Body of pancreas (tissue), 4 donors: ENCODE measurements at regions not wholly inside any gene's neighbourhood (a gene's known extent, or its start where the extent isn't known, plus 50 kb on each side); places are given as distances from the start of the nearest gene placed in this dataset.

ENCODE experiments used
- ATAC-seq: fragments of 150-250 bp; one replicate; pipeline ENCODE4 v1.9.1; 2016
- DNase-seq, 4 donors: peaks; one replicate each; pipeline ENCODE4 v3.0.0-alpha.2; 2019
- H3K27ac ChIP-seq, 4 donors: fragments of 200-600 bp; sonication (generic); 1 replicate in 3 of 4; 2 replicates in 1 of 4; pipeline versions ENCODE4 v1.5.1 to v1.6.1; 2016 to 2019; ENCODE audit warnings: mild to moderate bottlenecking in 1 of 4, mixed read lengths in 1 of 4, moderate library complexity in 1 of 4
- H3K27me3 ChIP-seq, 2 donors: fragments of 200-600 bp; sonication (generic); one replicate each; pipeline ENCODE4 v1.6.0; 2016; ENCODE audit warnings: mild to moderate bottlenecking in 1 of 2
- H3K36me3 ChIP-seq, 2 donors: fragments of 200-600 bp; sonication (generic); replicated peaks in 1 of 2; 2 replicates each; pipeline ENCODE4 v1.5.1; 2016; ENCODE audit warnings: low read depth in 2 of 2; ENCODE audit not compliant: insufficient read depth in 1 of 2
- H3K4me1 ChIP-seq: fragments of 200-600 bp; sonication (generic); one replicate; pipeline ENCODE4 v1.6.0; 2016
- H3K4me3 ChIP-seq, 2 donors: fragments of 200-600 bp; sonication (generic); 1 replicate in 1 of 2; 2 replicates in 1 of 2; pipeline ENCODE4 v1.5.1; 2016 to 2019
- H3K9me3 ChIP-seq, 3 donors: fragments of 200-600 bp; sonication (generic); 1 replicate in 2 of 3; 2 replicates in 1 of 3; pipeline ENCODE4 v1.5.1; 2016
- POLR2A ChIP-seq, 3 donors: fragments of 450-650 bp; IDR thresholded peaks; one replicate each; pipeline ENCODE4 v1.6.1; 2016; ENCODE audit warnings: antibody characterized with exemption in 3 of 3, mild to moderate bottlenecking in 2 of 3
- whole genome bisulfite sequencing, 2 donors: methylation state at CpG; one replicate each; pipeline ENCODE4 v1.1.5; 2017; 5-methylcytosine and 5-hydroxymethylcytosine counted together
- intact Hi-C: fragments of 100-400 bp; cut with DNase I; formaldehyde crosslinking; loops from one replicate; pipeline ENCODE4 v1.15.1; 2023
- TF ChIP-seq, protein P1 (sequence below), 7 experiments: fragments of 450-650 bp in 4 of 7; fragments of 200-600 bp in 3 of 7; sonication (generic) in 3 of 7; IDR thresholded peaks; one replicate each; pipeline ENCODE4 v1.5.1; 2016 to 2019; ENCODE audit warnings: antibody characterized with exemption in 7 of 7

DNA sequence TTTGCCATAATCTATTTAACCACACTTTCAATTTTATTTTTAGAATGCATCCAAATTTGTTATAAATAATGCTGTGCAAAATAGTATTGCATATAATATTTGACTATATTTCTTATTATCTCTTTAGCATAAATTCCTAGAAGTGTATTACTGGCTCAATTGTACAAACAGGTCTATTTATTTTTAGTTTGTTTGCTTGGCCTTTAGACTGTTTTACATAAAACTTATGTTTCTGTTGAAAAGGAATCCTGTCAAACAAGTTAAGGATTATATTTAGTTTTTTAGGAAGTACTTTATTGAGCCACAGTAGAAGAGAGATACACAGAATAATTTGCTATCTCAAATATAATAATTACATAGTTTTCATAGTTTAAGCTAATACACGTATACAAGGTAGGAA lies 413.8 kb downstream of the GBA3 start:
- DNase-seq (no peak), ATAC-seq (no peak)
- intact Hi-C loops = no loop called here
- Histone ChIP-seq H3K27ac (no peak overlapping the region), H3K27me3 (no peaks in the 10 kb centered on the region), H3K36me3 (no peaks in the 10 kb centered on the region), H3K4me3 (no peak overlapping the region), H3K9me3 (no peaks in the 10 kb centered on the region), H3K4me1 (no peaks in the 10 kb centered on the region)
- WGBS, 2 donors = 12 to 23% methylated on average over 1 of the region's 1 CpG
- no peak for TF ChIP-seq POLR2A (IDR thresholded peaks at IDR 0.05)
- TF ChIP-seq, protein P1, sequence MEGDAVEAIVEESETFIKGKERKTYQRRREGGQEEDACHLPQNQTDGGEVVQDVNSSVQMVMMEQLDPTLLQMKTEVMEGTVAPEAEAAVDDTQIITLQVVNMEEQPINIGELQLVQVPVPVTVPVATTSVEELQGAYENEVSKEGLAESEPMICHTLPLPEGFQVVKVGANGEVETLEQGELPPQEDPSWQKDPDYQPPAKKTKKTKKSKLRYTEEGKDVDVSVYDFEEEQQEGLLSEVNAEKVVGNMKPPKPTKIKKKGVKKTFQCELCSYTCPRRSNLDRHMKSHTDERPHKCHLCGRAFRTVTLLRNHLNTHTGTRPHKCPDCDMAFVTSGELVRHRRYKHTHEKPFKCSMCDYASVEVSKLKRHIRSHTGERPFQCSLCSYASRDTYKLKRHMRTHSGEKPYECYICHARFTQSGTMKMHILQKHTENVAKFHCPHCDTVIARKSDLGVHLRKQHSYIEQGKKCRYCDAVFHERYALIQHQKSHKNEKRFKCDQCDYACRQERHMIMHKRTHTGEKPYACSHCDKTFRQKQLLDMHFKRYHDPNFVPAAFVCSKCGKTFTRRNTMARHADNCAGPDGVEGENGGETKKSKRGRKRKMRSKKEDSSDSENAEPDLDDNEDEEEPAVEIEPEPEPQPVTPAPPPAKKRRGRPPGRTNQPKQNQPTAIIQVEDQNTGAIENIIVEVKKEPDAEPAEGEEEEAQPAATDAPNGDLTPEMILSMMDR (IDR thresholded peaks at IDR 0.05) = no peak

DNA sequence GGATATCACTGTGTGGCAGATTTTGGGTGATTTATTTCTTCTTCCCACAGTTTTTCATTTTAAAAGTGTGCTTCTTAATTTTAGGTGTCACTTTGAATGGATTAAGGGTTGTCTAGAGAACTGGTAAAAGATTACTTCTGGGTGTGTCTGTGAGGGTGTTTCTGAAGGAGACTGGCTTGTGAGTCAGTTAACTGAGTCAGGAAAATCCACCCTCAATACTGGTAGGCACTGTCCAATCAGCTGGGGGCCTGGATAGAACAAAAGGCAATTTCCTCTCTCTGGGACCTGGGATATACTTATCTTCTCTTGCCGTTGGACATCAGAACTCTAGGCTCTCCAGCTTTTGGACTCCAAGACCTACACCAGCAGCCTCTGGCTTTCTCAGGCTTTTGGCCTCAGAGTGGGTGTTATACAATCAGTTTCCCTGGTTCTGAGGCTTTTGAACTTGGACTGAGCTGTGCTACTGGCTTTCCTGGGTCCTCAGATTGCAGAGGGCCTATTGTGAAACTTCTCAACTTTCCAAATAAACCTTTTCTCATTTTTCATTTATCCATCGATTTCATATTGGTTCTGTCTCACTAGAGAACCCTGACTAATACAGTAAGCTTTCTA lies 413.1 kb downstream of the GBA3 start:
- WGBS, 2 donors = 54 to 80% methylated on average over 2 of the region's 2 CpGs
- DNase-seq (no peak), ATAC-seq (no peak)
- TF ChIP-seq, protein P1 (IDR thresholded peaks at IDR 0.05) = no peak
- no peak for TF ChIP-seq POLR2A (IDR thresholded peaks at IDR 0.05)
- no peak overlapping the region for H3K4me3 ChIP-seq
- H3K4me1 ChIP-seq = no peaks in the 10 kb centered on the region
- intact Hi-C loops = no loop called here
- no peaks in the 10 kb centered on the region for H3K9me3 ChIP-seq
- no peak overlapping the region for H3K27ac ChIP-seq
- no peaks in the 10 kb centered on the region for H3K36me3 ChIP-seq
- H3K27me3 ChIP-seq = no peaks in the 10 kb centered on the region

DNA sequence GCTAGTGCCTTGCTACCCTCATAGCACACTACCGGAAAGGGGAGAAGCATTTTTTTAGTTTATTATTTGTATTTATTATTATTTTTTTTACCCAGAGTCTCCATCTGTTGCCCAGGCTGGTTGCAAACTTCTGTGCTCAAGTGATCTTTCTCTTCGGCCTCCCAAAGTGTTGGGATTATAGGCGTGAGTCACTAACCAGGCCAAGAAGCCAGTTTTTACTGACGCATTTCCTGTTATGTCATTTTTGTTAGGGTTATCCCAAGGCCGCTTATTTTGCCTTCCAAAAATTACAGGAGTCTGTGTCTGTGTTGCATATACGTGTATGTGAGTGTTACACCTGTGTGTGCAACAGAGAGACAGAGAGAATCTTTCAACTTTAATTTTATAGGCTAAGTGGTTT lies 404.5 kb downstream of the GBA3 start:
- 58 to 62% methylated on average over 6 of the region's 6 CpGs for WGBS, 2 donors
- H3K4me3 ChIP-seq = no peak overlapping the region
- H3K27me3 ChIP-seq = no peaks in the 10 kb centered on the region
- no peak overlapping the region for H3K27ac ChIP-seq
- H3K36me3 ChIP-seq = no peaks in the 10 kb centered on the region
- ATAC-seq (no peak), DNase-seq (no peak)
- intact Hi-C loops = no loop called here
- TF ChIP-seq POLR2A (IDR thresholded peaks at IDR 0.05) = no peak
- TF ChIP-seq, protein P1 (IDR thresholded peaks at IDR 0.05) = no peak
- no peaks in the 10 kb centered on the region for H3K9me3 ChIP-seq
- H3K4me1 ChIP-seq = no peaks in the 10 kb centered on the region

DNA sequence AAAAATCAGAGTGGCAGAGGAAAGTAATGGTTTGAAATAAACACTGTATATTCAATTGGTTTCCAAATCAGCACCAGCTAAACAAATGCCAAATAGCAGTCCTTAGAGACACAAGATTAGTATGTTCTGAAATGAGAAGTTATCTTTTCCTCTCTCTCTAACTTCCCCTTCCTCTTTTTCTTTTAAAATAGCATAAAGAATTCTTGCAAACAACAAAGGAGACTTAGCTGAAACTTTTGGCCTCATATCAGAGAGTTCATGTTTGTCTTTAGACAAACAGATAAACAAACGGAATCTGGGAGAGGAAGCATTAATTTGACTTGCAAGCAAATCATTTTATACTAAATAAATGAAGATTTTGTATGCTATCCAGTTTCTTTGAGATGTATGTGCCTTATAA lies 399.0 kb downstream of the GBA3 start:
- Histone ChIP-seq H3K27me3 (no peaks in the 10 kb centered on the region), H3K4me3 (no peak overlapping the region), H3K4me1 (no peaks in the 10 kb centered on the region), H3K36me3 (no peaks in the 10 kb centered on the region), H3K27ac (no peak overlapping the region), H3K9me3 (no peaks in the 10 kb centered on the region)
- ATAC-seq = no peak
- TF ChIP-seq, protein P1 (IDR thresholded peaks at IDR 0.05) = no peak
- no peak for TF ChIP-seq POLR2A (IDR thresholded peaks at IDR 0.05)
- DNase-seq = no peak
- intact Hi-C loops = no loop called here
- WGBS, 2 donors = 4 to 17% methylated on average over 1 of the region's 1 CpG

DNA sequence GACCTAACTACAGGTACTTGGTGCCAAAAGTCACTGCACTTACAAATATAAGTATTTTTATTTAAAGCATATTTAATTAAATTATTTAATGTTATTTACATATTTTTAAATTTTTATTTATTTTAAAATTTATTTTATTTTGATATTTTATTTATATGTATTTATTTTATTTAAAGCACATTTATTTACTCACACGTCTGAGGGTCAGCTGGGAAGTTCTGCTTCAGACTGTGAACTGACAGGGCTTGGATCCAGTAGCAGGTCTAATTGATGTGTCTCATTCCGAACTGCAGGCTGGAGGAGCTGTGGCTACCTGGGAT lies 392.5 kb downstream of the GBA3 start:
- H3K36me3 ChIP-seq = no peaks in the 10 kb centered on the region
- DNase-seq (no peak), ATAC-seq (no peak)
- H3K9me3 ChIP-seq = peaks cover 0 to 2% (median 0%) of the 10 kb centered on the region in 3 donors
- no peak overlapping the region for H3K4me3 ChIP-seq
- no peaks in the 10 kb centered on the region for H3K4me1 ChIP-seq
- WGBS, 2 donors = 56 to 57% methylated on average over 2 of the region's 2 CpGs
- no peak overlapping the region for H3K27ac ChIP-seq
- TF ChIP-seq, protein P1 (IDR thresholded peaks at IDR 0.05) = no peak
- no peak for TF ChIP-seq POLR2A (IDR thresholded peaks at IDR 0.05)
- H3K27me3 ChIP-seq = no peaks in the 10 kb centered on the region
- intact Hi-C loops = no loop called here
